PC-9 (cell line): ENCODE measurements at regions not wholly inside any gene's neighbourhood (a gene's known extent, or its start where the extent isn't known, plus 50 kb on each side); places are given as distances from the start of the nearest gene placed in this dataset.

Experiments
- BruUV-seq: library from RNA; stranded (reverse); fragments of 400-500 nt; replicated peaks from 2 replicates; lab custom pipeline; 2021; lab: Mats Ljungman, UMichigan
- CTCF ChIA-PET: fragments of 300-600 bp; sonication (Branson Sonifier 250); formaldehyde crosslinking; loops from one replicate; lab custom pipeline; 2022; ENCODE audit warnings: antibody characterized with exemption; lab: Charles Lee
- POLR2A ChIA-PET: fragments of 300-600 bp; sonication (Branson Sonifier 250); formaldehyde crosslinking; loops from one replicate; lab custom pipeline; 2022; ENCODE audit warnings: antibody characterized with exemption; ENCODE audit not compliant: unreplicated experiment; lab: Charles Lee
- DNase-seq, 2 experiments: peaks; one replicate each; pipeline versions ENCODE4 v3.0.0 to v3.0.0-alpha.2; 2015 to 2022; ENCODE audit warnings: mixed read lengths in 1 of 2
- H2AFZ ChIP-seq: fragments of 200-600 bp; sonication (generic); 2 replicates; pipeline ENCODE4 v1.8.1; 2017; ENCODE audit warnings: antibody characterized with exemption
- H3F3A ChIP-seq: fragments of 200-600 bp; sonication (generic); 2 replicates; pipeline ENCODE4 v1.8.1; 2017; ENCODE audit warnings: antibody characterized with exemption, mild to moderate bottlenecking, low read depth; ENCODE audit not compliant: insufficient read depth
- H3K27ac ChIP-seq: fragments of 200-600 bp; sonication (generic); 2 replicates; pipeline ENCODE4 v1.6.1; 2016; ENCODE audit warnings: mixed run types
- H3K27me3 ChIP-seq: fragments of 200-600 bp; sonication (generic); 2 replicates; pipeline ENCODE4 v1.6.1; 2016; ENCODE audit warnings: low read depth, mixed run types; ENCODE audit not compliant: insufficient read depth
- H3K36me3 ChIP-seq: fragments of 200-600 bp; sonication (generic); 2 replicates; pipeline ENCODE4 v1.6.1; 2016; ENCODE audit warnings: low read depth, mixed run types
- H3K4me1 ChIP-seq: fragments of 200-600 bp; sonication (generic); replicated peaks from 2 replicates; pipeline ENCODE4 v1.6.1; 2016; ENCODE audit warnings: mixed run types; ENCODE audit not compliant: insufficient read depth
- H3K4me2 ChIP-seq: fragments of 200-600 bp; sonication (generic); 2 replicates; pipeline ENCODE4 v1.6.1; 2017; ENCODE audit warnings: mixed run types
- H3K4me3 ChIP-seq: fragments of 200-600 bp; sonication (generic); 2 replicates; pipeline ENCODE4 v1.6.1; 2016; ENCODE audit warnings: mixed run types
- H3K79me2 ChIP-seq: fragments of 200-600 bp; sonication (generic); 2 replicates; pipeline ENCODE4 v1.6.1; 2017; ENCODE audit warnings: low read depth, mixed run types
- H3K9me2 ChIP-seq: fragments of 200-600 bp; sonication (generic); 2 replicates; pipeline ENCODE4 v1.8.1; 2017; ENCODE audit warnings: mild to moderate bottlenecking; ENCODE audit not compliant: insufficient read depth
- H3K9me3 ChIP-seq: fragments of 200-600 bp; sonication (generic); 2 replicates; pipeline ENCODE4 v1.8.1; 2016; ENCODE audit warnings: low read depth; ENCODE audit not compliant: insufficient read depth
- H4K20me1 ChIP-seq: fragments of 200-600 bp; sonication (generic); 2 replicates; pipeline ENCODE4 v1.8.1; 2017; ENCODE audit not compliant: insufficient read depth
- EZH2 ChIP-seq: fragments of 200-600 bp; sonication (generic); IDR thresholded peaks from 2 replicates; pipeline ENCODE4 v1.8.0; 2017; ENCODE audit warnings: antibody characterized with exemption, low read depth
- intact Hi-C: fragments of 100-400 bp; cut with micrococcal nuclease; formaldehyde crosslinking; loops from one replicate; pipeline ENCODE4 v1.10.0; 2022; ENCODE audit not compliant: unreplicated experiment
- TF ChIP-seq, protein P1 (sequence below): fragments of 200-600 bp; sonication (generic); conservative IDR thresholded peaks from 2 replicates; pipeline ENCODE4 v1.6.1; 2017; ENCODE audit warnings: mixed run types, antibody characterized with exemption, mild to moderate bottlenecking, moderate library complexity

GRCh38 chr4:159837071-159837470 lies 734.2 kb downstream of the RAPGEF2 start:
- Histone ChIP-seq H3K9me2 (no peaks in the 10 kb centered on the region), H3F3A (no peaks in the 10 kb centered on the region), H3K27me3 (no peaks in the 10 kb centered on the region), H3K27ac (no peak overlapping the region), H3K9me3 (no peaks in the 10 kb centered on the region), H3K4me3 (no peak overlapping the region), H2AFZ (no peak overlapping the region), H3K4me1 (no peaks in the 10 kb centered on the region), H3K4me2 (no peak overlapping the region), H3K79me2 (no peaks in the 10 kb centered on the region), H4K20me1 (no peaks in the 10 kb centered on the region), H3K36me3 (no peaks in the 10 kb centered on the region)
- no peak for TF ChIP-seq EZH2
- TF ChIP-seq, protein P1, sequence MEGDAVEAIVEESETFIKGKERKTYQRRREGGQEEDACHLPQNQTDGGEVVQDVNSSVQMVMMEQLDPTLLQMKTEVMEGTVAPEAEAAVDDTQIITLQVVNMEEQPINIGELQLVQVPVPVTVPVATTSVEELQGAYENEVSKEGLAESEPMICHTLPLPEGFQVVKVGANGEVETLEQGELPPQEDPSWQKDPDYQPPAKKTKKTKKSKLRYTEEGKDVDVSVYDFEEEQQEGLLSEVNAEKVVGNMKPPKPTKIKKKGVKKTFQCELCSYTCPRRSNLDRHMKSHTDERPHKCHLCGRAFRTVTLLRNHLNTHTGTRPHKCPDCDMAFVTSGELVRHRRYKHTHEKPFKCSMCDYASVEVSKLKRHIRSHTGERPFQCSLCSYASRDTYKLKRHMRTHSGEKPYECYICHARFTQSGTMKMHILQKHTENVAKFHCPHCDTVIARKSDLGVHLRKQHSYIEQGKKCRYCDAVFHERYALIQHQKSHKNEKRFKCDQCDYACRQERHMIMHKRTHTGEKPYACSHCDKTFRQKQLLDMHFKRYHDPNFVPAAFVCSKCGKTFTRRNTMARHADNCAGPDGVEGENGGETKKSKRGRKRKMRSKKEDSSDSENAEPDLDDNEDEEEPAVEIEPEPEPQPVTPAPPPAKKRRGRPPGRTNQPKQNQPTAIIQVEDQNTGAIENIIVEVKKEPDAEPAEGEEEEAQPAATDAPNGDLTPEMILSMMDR, result no peak
- POLR2A ChIA-PET, result no interaction called here
- no peak for DNase-seq
- CTCF ChIA-PET, result interaction anchor here (0.6 kb wide), 1 partner anchor 1355 kb away, joined by 3 read pairs; no protein-coding TSS in a partner anchor
- BruUV-seq, result no TSS peak
- intact Hi-C loops, result no loop called here

DNA sequence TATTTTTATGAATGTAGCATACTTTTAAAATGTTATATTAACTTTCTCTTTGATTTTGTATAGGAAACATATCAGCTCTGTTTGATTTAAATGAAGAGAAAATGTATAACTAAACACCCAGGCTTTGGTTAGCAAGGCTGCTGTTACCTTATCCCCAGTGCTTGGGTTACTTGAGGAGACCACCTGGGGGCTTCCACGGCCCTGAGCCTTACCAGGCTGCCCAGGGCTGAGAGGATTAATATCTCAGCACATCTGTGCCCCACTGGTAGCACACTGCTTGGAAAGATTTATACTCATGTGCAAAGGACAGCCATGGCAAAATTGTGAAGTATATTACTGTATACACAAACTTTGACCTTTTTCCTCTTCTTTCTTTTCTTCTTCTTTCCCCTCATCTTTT lies 752.9 kb downstream of the RAPGEF2 start:
- TF ChIP-seq, protein P1, result no peak
- no peak for TF ChIP-seq EZH2
- no peak overlapping the region for H2AFZ ChIP-seq
- no peaks in the 10 kb centered on the region for H3K27me3 ChIP-seq
- no peaks in the 10 kb centered on the region for H3K9me3 ChIP-seq
- ChIA-PET POLR2A (no interaction called here), CTCF (no interaction called here)
- BruUV-seq, result no TSS peak
- intact Hi-C loops, result no loop called here
- H3K4me2 ChIP-seq, result no peak overlapping the region
- H3K4me3 ChIP-seq, result no peak overlapping the region
- no peaks in the 10 kb centered on the region for H3K4me1 ChIP-seq
- no peak for DNase-seq
- H3K79me2 ChIP-seq, result no peaks in the 10 kb centered on the region
- no peaks in the 10 kb centered on the region for H4K20me1 ChIP-seq
- H3K36me3 ChIP-seq, result no peaks in the 10 kb centered on the region
- H3K9me2 ChIP-seq, result no peaks in the 10 kb centered on the region
- H3F3A ChIP-seq, result no peaks in the 10 kb centered on the region
- no peak overlapping the region for H3K27ac ChIP-seq

DNA sequence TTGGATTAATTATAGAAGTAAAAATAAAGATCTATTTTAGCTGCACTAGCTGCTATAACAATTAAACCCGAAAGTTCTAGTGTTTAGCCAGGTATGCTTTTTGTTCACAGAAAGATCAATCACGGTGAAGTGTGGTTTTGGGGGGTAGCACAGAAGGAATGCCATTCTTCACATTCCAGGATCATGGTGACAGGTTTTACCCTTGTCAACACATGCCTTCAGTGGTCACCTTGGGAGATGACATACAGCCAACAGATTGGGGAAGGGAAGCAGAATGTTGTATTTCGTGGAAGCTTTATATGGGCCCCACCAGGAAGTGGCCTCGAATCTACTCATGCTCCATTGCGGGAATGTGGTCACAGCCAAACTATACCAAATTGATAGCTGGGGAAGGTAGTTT lies 753.6 kb downstream of the RAPGEF2 start:
- H3K79me2 ChIP-seq, result no peaks in the 10 kb centered on the region
- no peak overlapping the region for H2AFZ ChIP-seq
- H3F3A ChIP-seq, result no peaks in the 10 kb centered on the region
- no peak overlapping the region for H3K4me3 ChIP-seq
- TF ChIP-seq, protein P1, result no peak
- no peak for TF ChIP-seq EZH2
- POLR2A ChIA-PET, result no interaction called here
- H3K9me2 ChIP-seq, result no peaks in the 10 kb centered on the region
- H3K36me3 ChIP-seq, result no peaks in the 10 kb centered on the region
- H3K4me1 ChIP-seq, result no peaks in the 10 kb centered on the region
- DNase-seq, result no peak
- CTCF ChIA-PET, result no interaction called here
- no peak overlapping the region for H3K4me2 ChIP-seq
- no peaks in the 10 kb centered on the region for H3K9me3 ChIP-seq
- H4K20me1 ChIP-seq, result no peaks in the 10 kb centered on the region
- no peak overlapping the region for H3K27ac ChIP-seq
- BruUV-seq, result no TSS peak
- no peaks in the 10 kb centered on the region for H3K27me3 ChIP-seq
- intact Hi-C loops, result no loop called here
